ENCODE measurements at regions not wholly inside any gene's neighbourhood (a gene's known extent, or its start where the extent isn't known, plus 50 kb on each side); places are given as distances from the start of the nearest gene placed in this dataset.
A peak's percentile ranks its signal among the peaks of the same experiment; 100 is the strongest.

DNA sequence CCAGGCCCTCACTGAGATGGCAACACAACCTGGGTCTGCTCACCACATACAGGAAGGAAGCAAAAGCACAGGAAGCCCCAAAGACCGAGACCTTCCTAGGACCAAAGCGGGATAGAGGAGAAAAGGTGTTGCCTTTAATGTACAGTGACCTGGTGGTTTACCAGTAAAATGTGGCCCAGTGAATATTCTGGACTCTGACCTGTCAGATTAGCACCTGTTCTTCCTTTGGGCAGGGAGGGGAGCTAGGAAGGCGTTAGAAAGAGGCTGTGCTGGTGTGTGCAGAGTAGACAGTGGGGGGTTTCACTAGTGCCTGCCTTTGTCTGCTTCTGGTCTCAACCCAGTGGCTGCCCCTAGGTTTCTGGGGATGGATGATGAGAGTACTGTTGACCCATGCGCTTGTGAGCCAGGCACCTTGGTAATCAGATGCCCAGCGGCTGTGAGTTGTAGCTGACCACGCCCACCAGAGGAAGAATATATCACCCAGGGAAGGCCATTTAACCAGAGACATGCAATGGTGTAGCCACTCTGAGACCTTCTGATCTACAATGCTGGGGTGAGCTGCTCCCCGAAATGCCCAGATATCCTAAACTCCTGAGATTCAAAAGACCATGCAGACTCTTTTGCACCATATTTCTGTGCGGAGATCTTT, 90.1 kb upstream of the NEO1 start:
- TF ChIP-seq, protein P1, sequence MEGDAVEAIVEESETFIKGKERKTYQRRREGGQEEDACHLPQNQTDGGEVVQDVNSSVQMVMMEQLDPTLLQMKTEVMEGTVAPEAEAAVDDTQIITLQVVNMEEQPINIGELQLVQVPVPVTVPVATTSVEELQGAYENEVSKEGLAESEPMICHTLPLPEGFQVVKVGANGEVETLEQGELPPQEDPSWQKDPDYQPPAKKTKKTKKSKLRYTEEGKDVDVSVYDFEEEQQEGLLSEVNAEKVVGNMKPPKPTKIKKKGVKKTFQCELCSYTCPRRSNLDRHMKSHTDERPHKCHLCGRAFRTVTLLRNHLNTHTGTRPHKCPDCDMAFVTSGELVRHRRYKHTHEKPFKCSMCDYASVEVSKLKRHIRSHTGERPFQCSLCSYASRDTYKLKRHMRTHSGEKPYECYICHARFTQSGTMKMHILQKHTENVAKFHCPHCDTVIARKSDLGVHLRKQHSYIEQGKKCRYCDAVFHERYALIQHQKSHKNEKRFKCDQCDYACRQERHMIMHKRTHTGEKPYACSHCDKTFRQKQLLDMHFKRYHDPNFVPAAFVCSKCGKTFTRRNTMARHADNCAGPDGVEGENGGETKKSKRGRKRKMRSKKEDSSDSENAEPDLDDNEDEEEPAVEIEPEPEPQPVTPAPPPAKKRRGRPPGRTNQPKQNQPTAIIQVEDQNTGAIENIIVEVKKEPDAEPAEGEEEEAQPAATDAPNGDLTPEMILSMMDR (IDR thresholded peaks at IDR 0.05), result no peak
- no peak overlapping the region for H3K27ac ChIP-seq
- ATAC-seq (no peak), DNase-seq (no peak)
- H3K27me3 ChIP-seq, result no peaks in the 10 kb centered on the region
- H3K9me3 ChIP-seq, result peaks cover 0 to 3% of the 10 kb centered on the region in 2 donors
- H3K4me3 ChIP-seq, result no peak overlapping the region
- H3K4me1 ChIP-seq, result no peaks in the 10 kb centered on the region
- intact Hi-C loops (cut with DNase I), result no loop called here
- no peaks in the 10 kb centered on the region for H3K36me3 ChIP-seq

DNA sequence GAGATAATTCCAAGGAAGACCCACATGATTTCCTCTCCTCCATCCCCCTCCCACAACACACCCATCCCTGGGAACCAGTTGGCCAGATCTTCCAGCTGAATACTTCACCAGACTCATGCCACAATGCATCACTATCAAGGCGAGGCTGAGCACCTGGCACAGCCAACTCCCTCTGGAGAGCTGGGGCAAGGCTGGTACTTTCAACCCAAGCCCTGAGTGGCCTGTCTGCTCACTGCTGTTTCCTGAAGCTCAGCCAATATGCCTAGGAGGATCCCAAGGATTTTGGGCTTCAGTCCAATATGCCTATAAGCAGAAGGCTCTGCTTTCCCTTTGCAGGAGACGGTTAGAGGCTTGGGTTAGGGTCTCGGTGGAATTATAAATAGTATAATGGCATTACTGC, 90.9 kb upstream of the NEO1 start:
- H3K36me3 ChIP-seq, result no peaks in the 10 kb centered on the region
- TF ChIP-seq, protein P1 (IDR thresholded peaks at IDR 0.05), result no peak
- ATAC-seq, result no peak

DNA sequence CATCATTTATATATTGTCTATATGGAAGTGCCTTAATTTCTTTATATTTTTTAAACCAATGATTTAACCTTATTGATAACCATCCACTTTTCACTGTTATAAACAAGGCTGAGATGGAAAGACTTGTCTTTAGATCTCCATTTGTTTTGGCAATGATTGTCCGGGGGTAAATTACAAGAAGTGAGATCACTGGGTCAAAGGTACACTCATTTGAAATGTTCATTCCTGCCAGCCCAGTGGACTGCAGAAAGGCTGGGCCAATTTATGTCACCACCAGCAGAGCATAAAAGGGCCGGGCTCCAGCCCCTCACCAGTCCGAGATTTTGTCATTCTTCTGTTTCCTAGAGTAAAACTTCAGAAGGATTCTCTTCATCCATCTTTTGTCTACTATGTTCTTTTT, 93.6 kb upstream of the NEO1 start:
- ATAC-seq (no peak), DNase-seq (no peak)
- peaks cover 0 to 3% of the 10 kb centered on the region in 2 donors for H3K9me3 ChIP-seq
- H3K27me3 ChIP-seq, result no peaks in the 10 kb centered on the region
- no peaks in the 10 kb centered on the region for H3K4me1 ChIP-seq
- TF ChIP-seq, protein P1 (IDR thresholded peaks at IDR 0.05), result no peak
- no peak overlapping the region for H3K4me3 ChIP-seq
- H3K27ac ChIP-seq, result no peak overlapping the region
- H3K36me3 ChIP-seq, result no peaks in the 10 kb centered on the region
- intact Hi-C loops (cut with DNase I), result no loop called here

More for the DNA sequence above, 90.9 kb upstream of the NEO1 start:
- H3K9me3 ChIP-seq, result peaks cover 0 to 3% of the 10 kb centered on the region in 2 donors
- H3K27ac ChIP-seq, result no peak overlapping the region
- DNase-seq, result no peak
- H3K27me3 ChIP-seq, result no peaks in the 10 kb centered on the region
- intact Hi-C loops (cut with DNase I), result no loop called here
- H3K4me3 ChIP-seq, result no peak overlapping the region
- no peaks in the 10 kb centered on the region for H3K4me1 ChIP-seq

DNA sequence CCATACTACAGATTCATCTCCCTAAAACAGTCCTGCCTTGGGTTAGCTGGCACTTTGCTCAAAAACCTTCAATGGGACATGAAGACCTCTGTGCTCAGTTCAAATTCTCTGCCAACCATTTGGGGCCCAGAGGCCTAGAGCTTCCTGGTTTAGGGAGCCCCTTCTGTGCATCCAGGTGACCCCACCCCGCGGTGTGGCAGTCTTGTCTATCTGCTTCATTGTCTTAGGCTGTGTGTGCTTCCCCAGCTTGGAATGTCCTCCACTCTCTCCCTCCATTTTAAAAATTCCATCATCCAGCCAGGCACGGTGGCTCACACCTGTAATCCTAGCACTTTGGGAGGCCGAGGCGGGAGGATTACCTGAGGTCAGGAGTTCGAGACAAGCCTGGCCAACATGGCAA, 99.0 kb upstream of the NEO1 start:
- Histone ChIP-seq H3K27ac (no peak overlapping the region), H3K9me3 (peaks cover 0 to 4% of the 10 kb centered on the region in 2 donors), H3K4me1 (no peaks in the 10 kb centered on the region), H3K27me3 (no peaks in the 10 kb centered on the region), H3K36me3 (no peaks in the 10 kb centered on the region), H3K4me3 (no peak overlapping the region)
- ATAC-seq (no peak), DNase-seq (peak in 1 of 4 donors; percentile 59)
- TF ChIP-seq, protein P1 (IDR thresholded peaks at IDR 0.05), result no peak
- intact Hi-C loops (cut with DNase I), result no loop called here

DNA sequence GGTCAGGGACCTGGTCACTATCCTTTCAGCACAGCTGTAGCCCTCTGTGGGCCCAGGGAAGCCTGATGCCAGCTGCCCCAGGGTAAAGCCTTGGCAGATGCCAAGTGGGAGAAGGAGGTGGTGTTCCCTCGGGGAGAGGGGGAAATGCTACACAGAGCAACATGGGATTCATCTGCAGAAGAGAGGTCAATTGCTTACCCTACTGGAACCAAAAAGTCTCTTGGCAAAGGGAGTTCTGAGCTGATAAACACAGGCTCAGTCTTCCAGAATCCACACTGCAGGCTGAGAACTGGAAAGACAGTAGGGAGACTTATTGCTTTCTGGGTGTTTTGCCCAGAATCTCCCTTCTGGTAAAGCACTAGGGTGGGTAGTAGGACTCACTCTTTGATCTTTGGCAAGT, 100.1 kb upstream of the NEO1 start:
- H3K36me3 ChIP-seq, result no peaks in the 10 kb centered on the region
- TF ChIP-seq, protein P1 (IDR thresholded peaks at IDR 0.05), result no peak
- no peak overlapping the region for H3K4me3 ChIP-seq
- H3K4me1 ChIP-seq, result no peaks in the 10 kb centered on the region
- no peak overlapping the region for H3K27ac ChIP-seq
- ATAC-seq (no peak), DNase-seq (no peak)
- H3K27me3 ChIP-seq, result no peaks in the 10 kb centered on the region
- peaks cover 0 to 14% of the 10 kb centered on the region in 2 donors for H3K9me3 ChIP-seq
- intact Hi-C loops (cut with DNase I), result no loop called here
